ENCODE measurements at regions not wholly inside any gene's neighbourhood (a gene's known extent, or its start where the extent isn't known, plus 50 kb on each side); places are given as distances from the start of the nearest gene placed in this dataset.
"Not testable (repeated sequence)": the region's sequence is repeated elsewhere in the genome, so short reads cannot be mapped to it uniquely, and the experiment has no call there.

DNA sequence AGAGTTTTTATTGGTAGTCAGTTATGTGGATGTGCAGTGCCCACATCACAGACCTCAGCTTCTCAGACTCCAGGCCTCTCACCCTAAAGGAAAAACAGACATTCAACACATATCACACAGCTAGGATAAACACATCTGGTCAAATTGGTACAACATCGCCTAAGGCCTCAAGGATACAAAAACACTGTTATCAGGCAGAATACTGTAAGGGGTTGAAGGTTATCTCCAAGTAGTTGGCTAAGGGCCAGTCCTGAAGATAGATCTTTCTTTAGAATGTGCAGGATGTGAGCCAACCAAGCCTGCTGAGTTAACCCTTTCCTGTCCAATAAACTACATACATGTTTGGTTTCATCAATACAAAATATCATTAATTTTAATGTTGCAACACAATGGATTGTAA lies 308.4 kb upstream of the GJE1 start:
- DNase-seq (ENCODE audit: insufficient read length, low spot score) (no peak), FAIRE-seq (no peak)
- TF ChIP-seq POLR2A (IDR thresholded peaks at IDR 0.05; ENCODE audit: low read depth, low read length), result no peak

DNA sequence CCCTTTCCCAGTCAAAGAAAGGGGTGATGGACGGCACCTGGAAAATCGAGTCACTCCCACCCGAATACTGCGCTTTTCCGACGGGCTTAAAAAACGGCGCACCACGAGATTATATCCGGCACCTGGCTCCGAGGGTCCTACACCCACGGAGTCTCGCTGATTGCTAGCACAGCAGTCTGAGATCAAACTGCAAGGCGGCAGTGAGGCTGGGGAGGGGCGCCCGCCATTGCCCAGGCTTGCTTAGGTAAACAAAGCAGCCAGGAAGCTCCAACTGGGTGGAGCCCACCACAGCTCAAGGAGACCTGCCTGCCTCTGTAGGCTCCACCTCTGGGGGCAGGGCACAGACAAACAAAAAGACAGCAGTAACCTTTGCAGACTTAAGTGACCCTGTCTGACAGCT lies 317.7 kb upstream of the GJE1 start:
- not testable (repeated sequence) for DNase-seq (ENCODE audit: insufficient read length, low spot score)

GRCh38 chr6:141809901-141810300 lies 322.8 kb upstream of the GJE1 start:
- DNase-seq (ENCODE audit: insufficient read length, low spot score) (no peak), FAIRE-seq (no peak)
- no peak for TF ChIP-seq POLR2A (IDR thresholded peaks at IDR 0.05; ENCODE audit: low read depth, low read length)

More for the DNA sequence above, 317.7 kb upstream of the GJE1 start:
- FAIRE-seq, result not testable (repeated sequence)

DNA sequence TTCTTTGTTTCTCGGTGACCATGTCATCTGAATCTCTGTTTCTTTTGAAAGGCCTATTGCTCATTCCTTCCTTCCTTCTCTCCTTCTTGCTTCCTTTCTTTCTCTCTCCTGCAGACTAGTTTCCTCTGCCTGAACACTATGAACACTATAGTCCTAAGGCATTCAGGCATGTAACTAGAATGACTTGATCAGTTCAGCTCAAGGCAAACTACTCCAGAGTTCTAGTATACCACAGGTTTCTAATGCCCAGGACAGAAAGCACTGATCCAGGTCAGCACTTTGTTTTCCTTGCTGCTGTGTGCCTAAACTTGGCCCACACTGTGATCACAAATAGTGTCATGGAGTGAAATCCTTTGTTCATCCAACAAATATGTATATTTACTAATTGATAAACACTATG lies 324.1 kb upstream of the GJE1 start:
- TF ChIP-seq POLR2A (IDR thresholded peaks at IDR 0.05; ENCODE audit: low read depth, low read length), result no peak

GRCh38 chr6:141800973-141801372 lies 331.8 kb upstream of the GJE1 start:
- not testable (repeated sequence) for DNase-seq (ENCODE audit: insufficient read length, low spot score); FAIRE-seq

More for the DNA sequence above, 324.1 kb upstream of the GJE1 start:
- DNase-seq (ENCODE audit: insufficient read length, low spot score) (no peak), FAIRE-seq (no peak)

GRCh38 chr6:141790921-141791320 lies 341.8 kb upstream of the GJE1 start:
- no peak for DNase-seq (ENCODE audit: insufficient read length, low spot score)

GRCh38 chr6:141788096-141788495 lies 344.6 kb upstream of the GJE1 start:
- FAIRE-seq, result no peak
- no peak for DNase-seq (ENCODE audit: insufficient read length, low spot score)
- no peak for TF ChIP-seq POLR2A (IDR thresholded peaks at IDR 0.05; ENCODE audit: low read depth, low read length)

More at GRCh38 chr6:141790921-141791320, 341.8 kb upstream of the GJE1 start:
- FAIRE-seq, result no peak
- TF ChIP-seq POLR2A (IDR thresholded peaks at IDR 0.05; ENCODE audit: low read depth, low read length), result no peak

DNA sequence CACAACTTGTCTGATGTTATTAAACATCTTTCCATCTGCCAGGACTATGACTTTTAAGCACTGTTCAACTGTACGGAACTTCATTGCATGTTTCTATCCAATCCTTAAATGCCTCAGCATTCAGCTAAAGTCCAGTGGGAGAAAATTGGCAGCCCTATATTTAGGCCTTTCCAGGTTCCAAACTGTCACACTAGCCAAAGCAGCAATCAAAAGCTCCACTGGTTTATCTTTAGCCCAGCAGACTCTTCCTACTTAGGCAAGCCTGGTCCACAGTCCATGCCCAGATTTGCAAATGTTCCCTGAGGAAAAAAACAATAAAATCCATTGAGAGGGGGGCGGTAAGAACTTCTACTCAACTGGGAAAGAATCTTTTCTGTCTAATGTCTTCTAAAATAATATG lies 349.1 kb upstream of the GJE1 start:
- TF ChIP-seq POLR2A (IDR thresholded peaks at IDR 0.05; ENCODE audit: low read depth, low read length), result no peak
- no peak for FAIRE-seq
- no peak for DNase-seq (ENCODE audit: insufficient read length, low spot score)

DNA sequence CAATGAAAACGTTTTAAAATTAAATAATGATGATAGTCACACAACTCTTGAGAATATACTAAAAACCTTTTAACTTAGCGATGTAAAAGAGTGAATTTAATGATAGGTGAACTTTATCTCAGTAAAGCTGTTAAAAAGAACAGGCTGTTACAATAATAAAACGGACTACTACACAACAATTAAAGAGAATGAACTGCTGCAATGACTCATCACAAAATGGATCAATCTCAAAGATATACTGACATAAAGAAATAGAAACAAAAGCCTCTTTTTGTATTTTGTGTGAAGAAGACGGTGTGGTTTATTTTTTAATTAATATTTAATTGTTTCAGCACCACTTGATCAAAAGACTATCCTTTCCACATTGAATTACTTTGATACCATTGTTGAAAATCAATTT lies 352.4 kb upstream of the GJE1 start:
- no peak for TF ChIP-seq POLR2A (IDR thresholded peaks at IDR 0.05; ENCODE audit: low read depth, low read length)
- DNase-seq (ENCODE audit: insufficient read length, low spot score) (no peak), FAIRE-seq (no peak)

DNA sequence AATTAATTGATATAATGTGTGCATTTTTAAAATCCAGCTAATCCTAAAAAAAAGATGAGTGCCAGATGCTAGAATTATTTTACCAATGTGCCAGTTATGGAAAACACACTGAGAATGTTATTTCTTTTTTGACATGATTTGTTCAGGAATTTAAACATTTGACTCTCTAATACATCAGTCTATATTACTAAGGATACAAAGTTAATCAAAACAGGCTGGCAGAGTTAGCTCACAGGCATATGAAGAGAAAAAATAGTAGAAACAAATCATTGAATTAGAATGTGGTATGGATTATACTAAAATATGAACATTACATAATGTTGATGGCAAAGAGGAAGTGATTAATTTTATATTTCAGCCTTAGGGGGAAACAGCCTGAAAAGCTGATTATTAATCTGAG lies 368.3 kb upstream of the GJE1 start:
- DNase-seq (ENCODE audit: insufficient read length, low spot score) (no peak), FAIRE-seq (no peak)
- no peak for TF ChIP-seq POLR2A (IDR thresholded peaks at IDR 0.05; ENCODE audit: low read depth, low read length)

DNA sequence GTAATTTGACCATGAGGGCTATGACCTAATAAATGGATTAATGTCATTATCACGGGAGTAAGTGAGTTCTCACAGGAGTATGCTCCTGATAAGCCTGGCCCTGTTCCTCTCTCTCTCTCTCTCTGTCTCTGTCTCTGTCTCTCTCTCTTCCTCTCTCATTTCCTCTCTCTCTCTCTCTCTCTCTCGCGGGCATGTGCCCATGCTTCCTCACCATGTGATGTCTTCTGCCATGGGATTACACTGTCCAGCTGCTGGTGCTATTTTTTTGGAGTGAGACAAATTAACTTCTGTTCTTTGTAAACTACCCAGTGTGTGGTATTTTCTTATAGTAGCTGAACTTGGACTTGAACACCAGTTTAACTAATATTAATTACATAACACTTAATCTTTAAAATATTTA lies 374.3 kb upstream of the GJE1 start:
- FAIRE-seq, result no peak
- no peak for TF ChIP-seq POLR2A (IDR thresholded peaks at IDR 0.05; ENCODE audit: low read depth, low read length)
- DNase-seq (ENCODE audit: insufficient read length, low spot score), result no peak

GRCh38 chr6:141753180-141753579 lies 379.5 kb upstream of the GJE1 start:
- FAIRE-seq, result no peak
- no peak for DNase-seq (ENCODE audit: insufficient read length, low spot score)

GRCh38 chr6:141752677-141753076 lies 380.0 kb upstream of the GJE1 start:
- TF ChIP-seq POLR2A (IDR thresholded peaks at IDR 0.05; ENCODE audit: low read depth, low read length), result no peak
- FAIRE-seq (no peak), DNase-seq (ENCODE audit: insufficient read length, low spot score) (no peak)

More at GRCh38 chr6:141753180-141753579, 379.5 kb upstream of the GJE1 start:
- TF ChIP-seq POLR2A (IDR thresholded peaks at IDR 0.05; ENCODE audit: low read depth, low read length), result no peak

GRCh38 chr6:141746324-141746723 lies 386.4 kb upstream of the GJE1 start:
- not testable (repeated sequence) for DNase-seq (ENCODE audit: insufficient read length, low spot score); FAIRE-seq

DNA sequence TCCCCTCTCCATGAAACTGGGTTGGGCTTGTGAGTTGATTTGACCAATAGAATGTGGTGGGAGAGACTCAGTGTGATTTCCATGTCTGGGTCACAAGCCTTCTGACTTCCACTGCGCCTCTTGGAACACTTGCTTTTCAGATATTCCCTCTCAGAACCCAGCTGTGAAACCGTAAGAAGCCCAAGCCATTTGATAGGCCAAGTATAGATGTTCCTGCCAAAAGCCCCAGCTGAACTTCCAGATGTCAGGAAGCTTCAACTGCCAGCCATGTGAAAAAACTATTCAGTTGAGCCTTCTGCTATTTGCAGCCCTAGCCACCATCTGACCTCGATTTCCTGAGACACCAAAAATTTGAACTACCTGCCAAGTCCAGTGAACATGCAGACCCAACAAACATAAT lies 387.8 kb upstream of the GJE1 start:
- FAIRE-seq (no peak), DNase-seq (ENCODE audit: insufficient read length, low spot score) (no peak)
- TF ChIP-seq POLR2A (IDR thresholded peaks at IDR 0.05; ENCODE audit: low read depth, low read length), result no peak

- DNase-seq (ENCODE audit: insufficient read length, low spot score), result no peak
- no peak for TF ChIP-seq POLR2A (IDR thresholded peaks at IDR 0.05; ENCODE audit: low read depth, low read length)
- FAIRE-seq, result no peak
These were observed 388.4 kb upstream of the GJE1 start for GRCh38 chr6:141744194-141744925.

Data from H54 (cell line).